HepG2 (cell line): ENCODE measurements at regions not wholly inside any gene's neighbourhood (a gene's known extent, or its start where the extent isn't known, plus 50 kb on each side); places are given as distances from the start of the nearest gene placed in this dataset.

Source experiments
- ATF1 ChIP-seq: IDR thresholded peaks from 2 replicates; pipeline ENCODE4 v1.6.1; 2016; ENCODE audit warnings: mild to moderate bottlenecking, control low read depth
- CCDC6 ChIP-seq: sonication (generic); formaldehyde crosslinking; IDR thresholded peaks from 2 replicates; pipeline ENCODE4 v1.8.1; 2022; ENCODE audit warnings: mild to moderate bottlenecking, missing genetic modification reagents, moderate library complexity
- CEBPB ChIP-seq: IDR thresholded peaks from 2 replicates; pipeline ENCODE4 v1.6.1; 2011; ENCODE audit warnings: low read depth, low read length, improper control_type of control experiment, borderline replicate concordance
- FOSL2 ChIP-seq: sonication (generic); formaldehyde crosslinking; IDR thresholded peaks from 2 replicates; pipeline ENCODE4 v1.4.0; 2020; ENCODE audit warnings: missing genetic modification reagents
- GFI1 ChIP-seq: sonication (generic); formaldehyde crosslinking; IDR thresholded peaks from 2 replicates; pipeline ENCODE4 v1.5.0; 2020; ENCODE audit warnings: missing genetic modification reagents, mild to moderate bottlenecking, borderline replicate concordance
- NR2F1 ChIP-seq, 2 experiments: fragments of 450-650 bp in 1 of 2; formaldehyde crosslinking in 1 of 2; IDR thresholded peaks; 2 replicates each; pipeline versions ENCODE4 v1.5.0 to v1.6.1; 2016 to 2020; ENCODE audit warnings: mild to moderate bottlenecking in 1 of 2, missing compliant biosample characterization in 1 of 2, missing genetic modification reagents in 1 of 2, moderate library complexity in 1 of 2
- NR2F2 ChIP-seq: IDR thresholded peaks from 2 replicates; pipeline ENCODE4 v1.6.1; 2012; ENCODE audit warnings: low read depth, inconsistent platforms, borderline replicate concordance
- PITX1 ChIP-seq: sonication (generic); formaldehyde crosslinking; IDR thresholded peaks from 2 replicates; pipeline ENCODE4 v1.5.1; 2020; ENCODE audit warnings: mild to moderate bottlenecking, missing genetic modification reagents
- RARA ChIP-seq: IDR thresholded peaks from 2 replicates; pipeline ENCODE4 v1.6.1; 2016; ENCODE audit warnings: missing genetic modification reagents, missing compliant biosample characterization
- SIX1 ChIP-seq: sonication (generic); formaldehyde crosslinking; IDR thresholded peaks from 2 replicates; pipeline ENCODE4 v1.4.0; 2020; ENCODE audit warnings: missing genetic modification reagents, borderline replicate concordance
- ZFP1 ChIP-seq: IDR thresholded peaks from 2 replicates; pipeline ENCODE4 v1.6.1; 2016
- ZNF496 ChIP-seq: sonication (generic); formaldehyde crosslinking; IDR thresholded peaks from 2 replicates; pipeline ENCODE4 v1.8.1; 2023; ENCODE audit warnings: mild to moderate bottlenecking, moderate library complexity, missing genetic modification reagents; ENCODE audit not compliant: insufficient replicate concordance
- ZNF552 ChIP-seq: sonication (generic); formaldehyde crosslinking; IDR thresholded peaks from 2 replicates; pipeline ENCODE4 v1.9.0; 2022; ENCODE audit warnings: missing genetic modification reagents, mild to moderate bottlenecking, borderline replicate concordance
- ZNF644 ChIP-seq: IDR thresholded peaks from 2 replicates; pipeline ENCODE4 v1.6.1; 2016; ENCODE audit warnings: low read depth
- ZSCAN31 ChIP-seq: sonication (generic); formaldehyde crosslinking; IDR thresholded peaks from 2 replicates; pipeline ENCODE4 v1.5.0; 2020; ENCODE audit warnings: low read depth, mild to moderate bottlenecking, missing genetic modification reagents
- TF ChIP-seq, protein P1 (sequence below): sonication (generic); formaldehyde crosslinking; conservative IDR thresholded peaks from 2 replicates; pipeline ENCODE4 v1.4.0; 2020; ENCODE audit warnings: mild to moderate bottlenecking, missing genetic modification reagents, moderate library complexity
- TF ChIP-seq, protein P2 (sequence below): sonication (generic); formaldehyde crosslinking; IDR thresholded peaks from 2 replicates; pipeline ENCODE4 v1.4.0; 2020; ENCODE audit warnings: missing genetic modification reagents
- TF ChIP-seq, protein P3 (sequence below): sonication (generic); formaldehyde crosslinking; IDR thresholded peaks from 2 replicates; pipeline ENCODE4 v1.5.0; 2020; ENCODE audit warnings: missing genetic modification reagents
- TF ChIP-seq, protein P4 (sequence below): sonication (generic); formaldehyde crosslinking; IDR thresholded peaks from 2 replicates; pipeline ENCODE4 v1.5.0; 2020; ENCODE audit warnings: missing genetic modification reagents
- TF ChIP-seq, protein P5 (sequence below): sonication (generic); formaldehyde crosslinking; IDR thresholded peaks from 2 replicates; pipeline ENCODE4 v1.4.0; 2020; ENCODE audit warnings: mild to moderate bottlenecking, missing genetic modification reagents

DNA sequence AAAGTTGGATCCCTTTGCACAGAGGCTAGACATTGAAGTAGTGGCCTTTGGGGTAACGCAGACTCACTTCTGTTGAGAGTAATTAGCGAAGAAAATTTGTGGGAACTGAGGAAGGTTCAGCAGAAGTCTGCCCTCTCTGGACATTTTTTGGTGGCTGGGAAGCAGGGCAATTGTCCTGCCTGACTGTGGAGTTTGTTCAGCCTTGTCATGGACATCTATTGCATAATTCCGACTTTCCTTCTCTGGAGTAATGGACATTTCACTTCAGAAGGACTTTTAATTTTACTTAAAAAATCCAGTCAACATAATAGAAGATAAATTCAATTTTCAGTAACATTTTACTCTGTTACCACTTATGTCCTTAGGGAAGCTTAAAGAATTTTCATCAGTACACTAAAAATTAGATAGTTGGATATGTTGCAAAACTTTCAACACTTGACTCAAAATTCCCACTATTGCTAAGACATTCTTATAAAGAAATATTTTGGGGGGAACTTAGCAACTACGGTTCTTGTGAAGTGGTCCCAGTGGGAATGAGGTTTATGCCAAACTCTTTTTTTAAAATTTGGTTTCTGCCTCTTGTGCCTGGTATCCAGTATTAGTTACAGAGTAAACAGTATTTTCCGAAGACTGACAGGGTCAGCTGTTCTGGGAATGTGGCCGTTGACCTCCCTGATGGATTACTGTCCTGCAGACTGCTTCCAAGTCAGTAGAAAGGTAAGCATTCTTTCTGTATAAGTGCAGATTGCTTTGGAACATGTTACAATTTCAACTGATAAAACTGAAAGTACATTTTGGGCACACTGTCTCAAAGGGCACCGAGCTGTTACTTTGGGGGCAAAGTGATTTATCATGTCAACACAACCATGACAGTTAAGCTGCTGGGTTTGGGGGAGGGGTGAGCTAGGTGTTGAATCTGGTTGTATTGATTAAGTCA, 100.6 kb upstream of the MLIP start (continued):
- TF ChIP-seq, protein P1, sequence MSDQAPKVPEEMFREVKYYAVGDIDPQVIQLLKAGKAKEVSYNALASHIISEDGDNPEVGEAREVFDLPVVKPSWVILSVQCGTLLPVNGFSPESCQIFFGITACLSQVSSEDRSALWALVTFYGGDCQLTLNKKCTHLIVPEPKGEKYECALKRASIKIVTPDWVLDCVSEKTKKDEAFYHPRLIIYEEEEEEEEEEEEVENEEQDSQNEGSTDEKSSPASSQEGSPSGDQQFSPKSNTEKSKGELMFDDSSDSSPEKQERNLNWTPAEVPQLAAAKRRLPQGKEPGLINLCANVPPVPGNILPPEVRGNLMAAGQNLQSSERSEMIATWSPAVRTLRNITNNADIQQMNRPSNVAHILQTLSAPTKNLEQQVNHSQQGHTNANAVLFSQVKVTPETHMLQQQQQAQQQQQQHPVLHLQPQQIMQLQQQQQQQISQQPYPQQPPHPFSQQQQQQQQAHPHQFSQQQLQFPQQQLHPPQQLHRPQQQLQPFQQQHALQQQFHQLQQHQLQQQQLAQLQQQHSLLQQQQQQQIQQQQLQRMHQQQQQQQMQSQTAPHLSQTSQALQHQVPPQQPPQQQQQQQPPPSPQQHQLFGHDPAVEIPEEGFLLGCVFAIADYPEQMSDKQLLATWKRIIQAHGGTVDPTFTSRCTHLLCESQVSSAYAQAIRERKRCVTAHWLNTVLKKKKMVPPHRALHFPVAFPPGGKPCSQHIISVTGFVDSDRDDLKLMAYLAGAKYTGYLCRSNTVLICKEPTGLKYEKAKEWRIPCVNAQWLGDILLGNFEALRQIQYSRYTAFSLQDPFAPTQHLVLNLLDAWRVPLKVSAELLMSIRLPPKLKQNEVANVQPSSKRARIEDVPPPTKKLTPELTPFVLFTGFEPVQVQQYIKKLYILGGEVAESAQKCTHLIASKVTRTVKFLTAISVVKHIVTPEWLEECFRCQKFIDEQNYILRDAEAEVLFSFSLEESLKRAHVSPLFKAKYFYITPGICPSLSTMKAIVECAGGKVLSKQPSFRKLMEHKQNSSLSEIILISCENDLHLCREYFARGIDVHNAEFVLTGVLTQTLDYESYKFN (CRISPR knock-in tag), result peak; percentile 55
- TF ChIP-seq CEBPB, result peak; percentile 92
- peak; percentile 48; the same call in 1 of the 2 replicates for TF ChIP-seq GFI1 (CRISPR knock-in tag)
- peak; percentile 41; the same call in 1 of the 2 replicates for TF ChIP-seq ZNF644 (CRISPR knock-in tag)
- TF ChIP-seq NR2F1 (CRISPR knock-in tag; IDR thresholded peaks at IDR 0.05), result peak; percentile 57 to 73; a peak in 2 of 4 replicates
- TF ChIP-seq, protein P2, sequence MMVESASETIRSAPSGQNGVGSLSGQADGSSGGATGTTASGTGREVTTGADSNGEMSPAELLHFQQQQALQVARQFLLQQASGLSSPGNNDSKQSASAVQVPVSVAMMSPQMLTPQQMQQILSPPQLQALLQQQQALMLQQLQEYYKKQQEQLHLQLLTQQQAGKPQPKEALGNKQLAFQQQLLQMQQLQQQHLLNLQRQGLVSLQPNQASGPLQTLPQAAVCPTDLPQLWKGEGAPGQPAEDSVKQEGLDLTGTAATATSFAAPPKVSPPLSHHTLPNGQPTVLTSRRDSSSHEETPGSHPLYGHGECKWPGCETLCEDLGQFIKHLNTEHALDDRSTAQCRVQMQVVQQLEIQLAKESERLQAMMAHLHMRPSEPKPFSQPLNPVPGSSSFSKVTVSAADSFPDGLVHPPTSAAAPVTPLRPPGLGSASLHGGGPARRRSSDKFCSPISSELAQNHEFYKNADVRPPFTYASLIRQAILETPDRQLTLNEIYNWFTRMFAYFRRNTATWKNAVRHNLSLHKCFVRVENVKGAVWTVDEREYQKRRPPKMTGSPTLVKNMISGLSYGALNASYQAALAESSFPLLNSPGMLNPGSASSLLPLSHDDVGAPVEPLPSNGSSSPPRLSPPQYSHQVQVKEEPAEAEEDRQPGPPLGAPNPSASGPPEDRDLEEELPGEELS (CRISPR knock-in tag), result peak; percentile 45; the same call in 1 of the 2 replicates
- TF ChIP-seq ZFP1 (CRISPR knock-in tag), result no peak
- TF ChIP-seq RARA, result peak; percentile 26
- TF ChIP-seq, protein P3, sequence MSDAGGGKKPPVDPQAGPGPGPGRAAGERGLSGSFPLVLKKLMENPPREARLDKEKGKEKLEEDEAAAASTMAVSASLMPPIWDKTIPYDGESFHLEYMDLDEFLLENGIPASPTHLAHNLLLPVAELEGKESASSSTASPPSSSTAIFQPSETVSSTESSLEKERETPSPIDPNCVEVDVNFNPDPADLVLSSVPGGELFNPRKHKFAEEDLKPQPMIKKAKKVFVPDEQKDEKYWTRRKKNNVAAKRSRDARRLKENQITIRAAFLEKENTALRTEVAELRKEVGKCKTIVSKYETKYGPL, result peak; percentile 95
- no peak for TF ChIP-seq ZNF496 (CRISPR knock-in tag)
- peak; percentile 44; the same call in 1 of the 2 replicates for TF ChIP-seq CCDC6 (CRISPR knock-in tag)
- TF ChIP-seq, protein P4, sequence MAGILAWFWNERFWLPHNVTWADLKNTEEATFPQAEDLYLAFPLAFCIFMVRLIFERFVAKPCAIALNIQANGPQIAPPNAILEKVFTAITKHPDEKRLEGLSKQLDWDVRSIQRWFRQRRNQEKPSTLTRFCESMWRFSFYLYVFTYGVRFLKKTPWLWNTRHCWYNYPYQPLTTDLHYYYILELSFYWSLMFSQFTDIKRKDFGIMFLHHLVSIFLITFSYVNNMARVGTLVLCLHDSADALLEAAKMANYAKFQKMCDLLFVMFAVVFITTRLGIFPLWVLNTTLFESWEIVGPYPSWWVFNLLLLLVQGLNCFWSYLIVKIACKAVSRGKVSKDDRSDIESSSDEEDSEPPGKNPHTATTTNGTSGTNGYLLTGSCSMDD (CRISPR knock-in tag), result no peak
- peak; percentile 97 for TF ChIP-seq SIX1 (CRISPR knock-in tag)
- TF ChIP-seq FOSL2 (CRISPR knock-in tag), result peak; percentile 23; the same call in 1 of the 2 replicates
- peak; percentile 95 for TF ChIP-seq ZSCAN31
- TF ChIP-seq PITX1 (CRISPR knock-in tag), result 0 out of 2 replicates have a peak, but pooled peaks have one; percentile 17
- TF ChIP-seq, protein P5, sequence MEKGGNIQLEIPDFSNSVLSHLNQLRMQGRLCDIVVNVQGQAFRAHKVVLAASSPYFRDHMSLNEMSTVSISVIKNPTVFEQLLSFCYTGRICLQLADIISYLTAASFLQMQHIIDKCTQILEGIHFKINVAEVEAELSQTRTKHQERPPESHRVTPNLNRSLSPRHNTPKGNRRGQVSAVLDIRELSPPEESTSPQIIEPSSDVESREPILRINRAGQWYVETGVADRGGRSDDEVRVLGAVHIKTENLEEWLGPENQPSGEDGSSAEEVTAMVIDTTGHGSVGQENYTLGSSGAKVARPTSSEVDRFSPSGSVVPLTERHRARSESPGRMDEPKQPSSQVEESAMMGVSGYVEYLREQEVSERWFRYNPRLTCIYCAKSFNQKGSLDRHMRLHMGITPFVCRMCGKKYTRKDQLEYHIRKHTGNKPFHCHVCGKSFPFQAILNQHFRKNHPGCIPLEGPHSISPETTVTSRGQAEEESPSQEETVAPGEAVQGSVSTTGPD (CRISPR knock-in tag), result 0 out of 2 replicates have a peak, but pooled peaks have one; percentile 21
- TF ChIP-seq ZNF552 (CRISPR knock-in tag), result no peak
- TF ChIP-seq ATF1 (CRISPR knock-in tag), result peak; percentile 47; the same call in 1 of the 2 replicates
- peak; percentile 85 for TF ChIP-seq NR2F2
